DMS153 treated with DMSO at 0.1 percent for 48 hours (cell line): ENCODE measurements at regions not wholly inside any gene's neighbourhood (a gene's known extent, or its start where the extent isn't known, plus 50 kb on each side); places are given as distances from the start of the nearest gene placed in this dataset.
"Not testable (repeated sequence)": the region's sequence is repeated elsewhere in the genome, so short reads cannot be mapped to it uniquely, and the experiment has no call there.

Source experiments
- DNase-seq: peaks from one replicate; lab custom pipeline; 2025; ENCODE audit not compliant: unreplicated experiment; lab: John Stamatoyannopoulos, UW

DNA sequence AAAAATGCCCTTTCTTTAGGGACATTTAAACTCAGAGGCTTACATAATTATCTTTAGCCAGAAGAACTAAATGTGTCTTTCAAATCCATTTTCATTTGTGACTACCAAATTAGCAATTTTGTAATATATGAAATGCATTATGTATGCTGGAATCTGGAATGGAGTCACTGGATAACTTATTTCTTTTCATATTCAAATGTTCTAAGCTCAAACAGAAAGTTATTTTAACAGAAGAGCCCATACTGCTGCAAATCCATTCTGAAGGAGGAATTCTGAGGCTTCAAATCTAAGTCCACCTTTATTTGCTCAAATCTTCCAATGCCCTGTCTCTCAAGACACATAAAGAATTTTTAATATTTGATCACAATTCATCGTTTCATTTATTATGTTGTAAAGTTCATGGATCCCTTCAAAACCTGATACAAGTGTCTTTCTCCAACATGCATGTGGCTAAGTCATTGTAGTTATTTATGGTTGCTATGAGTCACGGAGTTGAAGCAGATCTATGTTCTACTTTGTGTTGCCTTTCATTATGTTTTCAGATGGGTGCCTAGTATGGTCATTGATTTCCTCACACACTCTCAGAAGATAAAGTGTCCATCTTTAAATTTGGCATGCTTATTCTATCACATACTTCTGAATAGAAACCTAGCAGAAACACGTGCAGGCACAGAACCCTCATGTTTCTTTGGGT is 214.8 kb upstream of the GCFC2 start:
- DNase-seq: no peak

DNA sequence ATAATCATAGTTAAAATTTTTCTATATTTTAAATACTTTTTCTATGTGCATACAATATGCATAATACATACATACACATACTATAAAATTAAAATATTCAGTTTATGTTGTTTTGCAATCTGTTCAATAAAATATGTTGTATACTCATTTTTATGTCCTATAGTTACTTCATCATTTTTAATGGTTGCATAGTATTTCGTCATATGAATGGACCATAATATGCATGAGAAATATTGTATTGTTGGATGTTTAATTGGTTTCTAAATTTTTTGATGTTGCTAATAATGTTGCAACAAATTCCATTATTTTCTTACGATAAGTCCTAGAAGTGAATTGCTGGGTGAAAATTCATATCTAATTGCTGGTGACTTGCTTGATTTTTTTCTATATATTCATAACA is 211.5 kb upstream of the GCFC2 start:
- no peak for DNase-seq

DNA sequence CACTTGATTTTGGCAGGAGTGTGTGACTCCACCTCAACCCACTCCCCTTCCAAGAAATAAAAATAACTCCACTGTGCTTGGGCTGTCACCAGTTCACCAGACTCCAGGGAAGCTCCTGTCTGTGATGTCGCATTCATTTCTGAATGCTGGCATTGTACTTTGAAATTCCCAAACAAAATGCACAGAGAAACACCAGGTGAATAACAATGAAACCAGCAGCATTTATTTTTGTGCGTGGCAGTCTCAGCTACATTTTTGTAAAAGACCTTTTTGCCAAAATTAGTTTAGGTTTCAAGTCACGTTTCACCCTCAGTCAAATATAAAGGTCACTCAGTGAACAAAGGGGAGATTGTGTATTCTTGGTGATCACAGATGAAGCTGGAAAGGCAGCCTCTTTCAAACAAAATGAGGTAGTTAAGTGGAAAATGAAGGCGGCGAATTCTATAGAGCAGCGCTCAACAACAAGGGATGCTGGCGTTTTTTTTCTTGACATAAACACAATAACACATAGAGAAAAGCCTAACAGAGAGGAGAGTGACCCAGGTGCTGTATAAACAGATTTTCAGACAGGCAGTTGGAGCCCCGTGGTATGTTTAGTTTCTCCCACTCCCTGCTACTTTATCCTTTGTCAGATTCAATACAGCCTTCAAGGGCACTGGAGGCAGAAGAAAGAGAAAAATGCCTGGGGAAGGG is 210.3 kb upstream of the GCFC2 start:
- no peak for DNase-seq

DNA sequence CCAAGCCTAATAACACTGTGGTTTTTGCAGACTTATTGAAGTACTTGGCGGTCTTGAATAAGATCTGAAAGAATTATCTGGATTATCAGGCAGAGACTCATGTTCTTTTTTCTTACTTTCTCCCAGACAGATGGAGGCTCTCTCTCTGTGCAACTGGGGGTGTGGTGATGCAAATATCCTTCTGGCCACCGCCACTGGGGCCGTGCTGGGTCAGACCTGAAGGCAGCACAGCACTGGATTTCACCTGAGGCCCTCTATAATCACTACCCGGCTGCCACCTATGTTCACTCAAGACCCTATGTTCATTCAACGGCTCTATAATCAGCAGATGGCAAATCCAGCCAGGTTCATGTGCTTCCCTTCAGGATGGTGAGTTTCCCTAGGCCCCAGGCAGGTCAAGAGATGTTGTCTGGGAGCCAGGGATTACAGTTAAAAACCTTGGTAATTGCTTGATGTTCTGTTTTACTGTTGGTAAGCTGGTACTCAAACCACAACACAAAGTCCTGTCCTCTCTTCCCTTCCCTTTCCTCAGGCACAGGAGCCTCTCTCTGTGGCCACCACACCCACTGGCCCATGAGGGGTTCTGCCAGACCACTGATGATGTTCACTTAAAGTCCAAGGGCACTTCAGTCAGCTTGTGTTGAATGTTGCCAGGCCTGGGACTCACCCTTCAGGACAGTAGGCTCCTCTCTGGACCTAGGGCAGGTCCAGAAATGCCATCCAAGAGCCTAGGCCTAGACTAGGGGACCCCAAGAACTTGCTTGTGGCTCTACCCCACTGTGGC is 205.3 kb upstream of the GCFC2 start:
- DNase-seq: no peak

DNA sequence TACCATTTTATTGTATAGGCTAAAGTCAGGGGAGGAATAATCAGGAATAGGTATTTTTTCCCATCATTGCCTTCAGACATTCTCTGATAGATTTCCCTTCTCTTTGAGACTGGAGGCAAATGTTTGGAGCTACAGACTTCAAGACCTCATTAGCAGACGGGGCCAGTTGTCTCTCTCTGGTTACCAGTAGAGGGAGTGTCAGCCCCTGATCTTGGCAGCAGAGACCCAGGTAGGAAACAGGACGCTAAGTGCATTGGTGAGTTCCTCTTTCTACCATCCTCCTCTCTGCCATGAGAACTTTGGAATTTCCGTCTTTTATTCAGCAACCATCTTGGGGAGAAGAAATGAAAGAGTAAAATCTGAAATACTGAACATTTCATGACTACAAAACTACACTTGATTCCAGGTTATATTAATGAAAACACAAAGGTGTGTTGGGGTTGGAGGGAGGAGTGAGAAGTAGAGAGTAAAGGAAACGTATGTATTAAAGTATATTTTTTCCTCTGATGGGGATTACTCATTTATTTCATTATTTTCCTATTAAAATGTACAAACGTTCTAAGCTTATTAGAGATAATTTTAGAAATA is 186.2 kb upstream of the GCFC2 start:
- DNase-seq: no peak

DNA sequence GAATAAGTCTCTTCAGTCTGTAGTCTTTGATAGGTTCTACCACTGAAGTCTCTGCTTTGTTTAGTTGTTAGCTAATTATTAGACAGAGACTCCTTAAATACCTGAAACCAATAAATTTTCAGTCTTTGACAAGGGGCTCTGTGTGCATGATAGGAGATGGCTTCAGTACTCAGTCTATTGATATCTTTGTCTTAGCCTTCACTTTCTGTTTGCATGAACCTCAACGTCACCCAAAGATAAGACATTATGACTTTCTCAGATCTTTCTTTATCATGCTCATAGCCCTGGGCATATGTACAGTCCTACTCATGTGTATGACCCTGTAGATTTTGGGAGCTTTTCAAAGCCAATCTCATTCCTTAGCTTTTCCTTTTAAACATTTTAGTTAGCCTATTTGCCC is 183.5 kb upstream of the GCFC2 start:
- DNase-seq: no peak

DNA sequence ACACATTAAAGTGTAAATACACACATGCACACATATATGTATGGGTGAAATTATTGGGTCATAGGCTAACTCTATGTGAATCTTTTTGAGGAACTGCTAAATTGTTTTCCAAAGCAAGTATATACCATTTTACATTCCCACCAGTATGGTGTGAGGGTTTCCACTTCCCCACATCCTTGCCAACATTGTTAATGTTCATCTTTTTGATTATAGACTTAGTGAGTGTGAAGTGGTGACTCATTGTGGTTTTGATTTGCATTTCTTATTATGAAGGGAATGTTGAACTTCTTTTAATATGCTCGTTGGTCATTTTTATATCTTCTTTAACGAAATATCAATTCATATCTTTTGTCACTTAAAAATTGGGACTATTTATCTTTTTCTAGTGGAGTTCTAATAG is 181.8 kb upstream of the GCFC2 start:
- no peak for DNase-seq

DNA sequence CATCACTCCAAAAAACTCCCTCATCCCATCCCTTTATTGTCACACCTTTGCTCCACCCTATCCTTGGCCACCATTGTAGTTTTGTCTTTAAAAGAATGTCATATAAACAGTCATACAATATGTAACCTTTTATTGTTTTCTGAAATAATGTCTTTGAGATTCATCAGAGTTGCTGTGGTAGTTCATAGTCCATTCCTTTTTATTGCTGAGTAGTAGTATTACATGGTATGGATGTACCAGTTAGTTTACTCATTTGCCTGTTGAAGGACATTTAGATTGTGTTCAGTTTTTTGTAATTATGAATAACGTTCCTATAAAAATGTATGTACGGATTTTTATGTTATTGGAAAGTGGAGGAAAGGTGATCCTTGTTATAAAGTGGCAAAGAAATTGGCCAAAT is 171.8 kb upstream of the GCFC2 start:
- DNase-seq: no peak

DNA sequence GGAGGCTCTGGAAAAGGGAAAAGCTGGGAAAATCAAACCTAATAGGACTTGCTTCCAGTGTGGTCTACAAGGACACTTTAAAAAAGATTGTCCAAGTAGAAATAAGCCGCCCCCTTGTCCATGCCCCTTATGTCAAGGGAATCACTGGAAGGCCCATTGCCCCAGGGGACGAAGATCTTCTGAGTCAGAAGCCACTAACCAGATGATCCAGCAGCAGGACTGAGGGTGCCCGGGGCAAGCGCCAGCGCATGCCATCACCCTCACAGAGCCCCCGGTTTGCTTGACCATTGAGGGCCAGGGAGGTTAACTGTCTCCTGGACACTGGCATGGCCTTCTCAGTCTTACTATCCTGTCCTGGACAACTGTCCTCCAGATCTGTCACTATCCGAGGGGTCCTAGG is 164.9 kb upstream of the GCFC2 start:
- not testable (repeated sequence) for DNase-seq

DNA sequence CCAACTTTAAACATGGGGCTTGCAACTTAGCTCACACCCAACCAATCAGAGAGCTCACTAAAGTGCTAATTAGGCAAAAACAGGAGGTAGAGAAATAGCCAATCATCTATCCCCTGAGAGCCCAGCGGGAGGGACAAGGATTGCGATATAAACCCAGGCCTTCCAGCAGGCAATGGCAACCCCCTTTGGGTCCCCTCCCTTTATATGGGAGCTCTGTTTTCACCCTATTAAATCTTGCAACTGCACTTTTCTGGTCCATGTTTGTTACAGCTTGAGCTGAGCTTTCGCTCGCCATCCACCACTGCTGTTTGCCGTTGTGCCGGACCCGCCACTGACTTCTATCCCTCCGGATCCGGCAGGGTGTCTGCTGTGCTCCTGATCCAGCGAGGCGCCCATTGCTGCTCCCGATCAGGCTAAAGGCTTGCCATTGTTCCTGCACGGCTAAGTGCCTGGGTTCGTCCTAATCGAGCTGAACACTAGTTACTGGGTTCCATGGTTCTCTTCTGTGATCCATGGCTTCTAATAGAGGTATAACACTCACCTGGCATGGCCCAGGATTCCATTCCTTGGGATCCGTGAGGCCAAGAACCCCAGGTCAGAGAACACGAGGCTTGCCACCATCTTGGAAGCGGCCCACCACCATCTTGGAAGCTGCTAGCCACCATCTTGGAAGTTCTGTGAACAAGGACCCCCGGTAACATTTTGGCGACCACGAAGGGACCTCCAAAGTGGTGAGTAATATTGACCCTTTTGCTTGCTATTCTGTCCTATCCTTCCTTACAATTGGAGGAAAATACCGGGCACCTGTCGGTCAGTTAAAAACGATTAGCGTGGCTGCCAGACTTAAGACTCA is 161.3 kb upstream of the GCFC2 start:
- not testable (repeated sequence) for DNase-seq

DNA sequence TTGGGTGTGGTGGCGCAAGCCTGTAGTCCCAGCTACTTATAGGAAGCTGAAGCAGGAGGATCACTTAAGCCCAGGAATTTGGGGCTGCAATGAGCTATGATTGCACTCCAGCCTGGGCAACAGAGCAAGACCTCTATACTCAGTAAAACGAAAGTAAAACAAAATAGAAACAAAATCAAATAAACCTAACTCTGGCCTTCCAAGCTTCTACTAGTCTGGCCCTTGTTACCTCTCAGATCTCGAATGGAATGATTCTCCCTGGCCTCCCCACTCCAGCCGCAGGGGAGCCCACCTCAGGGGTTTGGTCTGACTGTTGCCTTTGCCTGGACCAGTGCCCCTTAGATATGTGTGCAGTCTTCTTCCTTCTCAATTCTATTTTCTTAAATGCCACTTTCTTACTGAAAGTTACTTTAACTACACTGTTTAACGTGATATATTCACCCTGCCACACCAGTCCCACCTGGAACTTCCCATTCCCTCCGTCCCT is 160.0 kb upstream of the GCFC2 start:
- no peak for DNase-seq

DNA sequence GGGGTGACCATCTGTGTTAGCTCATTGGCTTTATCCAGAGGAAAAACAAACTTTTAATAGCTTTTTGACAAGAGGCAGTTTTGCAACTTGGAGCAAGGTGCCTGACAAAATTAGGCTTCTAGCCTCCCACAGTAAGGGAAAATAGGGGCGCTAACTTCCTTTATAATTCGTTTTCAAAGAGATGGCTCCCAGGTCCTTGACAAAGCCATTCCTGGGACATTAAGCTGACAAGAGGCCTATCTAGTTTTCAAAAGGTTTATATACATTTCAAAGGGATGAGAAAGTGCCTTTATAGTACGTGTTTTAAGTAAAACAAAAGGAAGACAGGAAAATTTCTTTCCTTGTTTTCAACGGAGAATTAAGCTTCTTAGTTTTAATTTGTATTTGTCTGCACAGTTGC is 159.4 kb upstream of the GCFC2 start:
- no peak for DNase-seq

DNA sequence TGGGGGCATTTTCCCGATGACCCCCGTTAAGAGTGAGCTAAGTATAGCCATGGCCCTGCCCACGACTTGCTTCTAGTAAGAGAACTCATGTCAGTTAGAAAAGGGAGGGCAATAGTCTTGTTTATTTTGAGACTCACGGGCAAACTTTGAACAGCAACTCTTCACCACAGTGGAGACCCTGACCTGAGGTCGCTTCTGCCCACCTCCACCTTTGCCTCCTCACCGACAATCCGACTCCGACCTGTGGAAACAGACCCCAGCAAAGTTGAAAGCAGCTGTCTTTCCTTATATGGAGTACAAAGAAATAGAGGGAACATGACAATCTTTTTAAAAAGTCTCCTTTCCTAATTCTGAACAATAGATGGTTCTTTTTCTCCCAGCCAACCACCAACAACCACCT is 155.0 kb upstream of the GCFC2 start:
- no peak for DNase-seq

DNA sequence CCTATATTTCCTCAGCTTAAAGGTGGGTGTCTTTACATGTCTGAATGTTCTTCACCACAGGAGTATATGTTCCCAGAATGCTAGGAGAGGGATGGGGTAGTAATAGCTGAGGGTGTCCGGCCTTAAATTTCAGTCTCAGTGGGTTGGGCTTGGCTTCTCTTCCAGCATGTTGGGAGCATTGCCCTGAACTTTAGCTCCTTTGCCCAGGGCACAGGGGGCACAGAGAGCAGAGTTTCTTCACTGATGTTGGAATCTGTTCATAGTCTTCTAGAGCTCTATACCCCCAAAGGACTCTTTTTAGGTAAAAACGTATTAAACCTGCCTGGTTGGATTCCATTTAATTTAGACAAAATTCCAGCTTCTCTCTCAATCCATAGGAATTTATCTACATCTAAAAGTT is 154.4 kb upstream of the GCFC2 start:
- no peak for DNase-seq

DNA sequence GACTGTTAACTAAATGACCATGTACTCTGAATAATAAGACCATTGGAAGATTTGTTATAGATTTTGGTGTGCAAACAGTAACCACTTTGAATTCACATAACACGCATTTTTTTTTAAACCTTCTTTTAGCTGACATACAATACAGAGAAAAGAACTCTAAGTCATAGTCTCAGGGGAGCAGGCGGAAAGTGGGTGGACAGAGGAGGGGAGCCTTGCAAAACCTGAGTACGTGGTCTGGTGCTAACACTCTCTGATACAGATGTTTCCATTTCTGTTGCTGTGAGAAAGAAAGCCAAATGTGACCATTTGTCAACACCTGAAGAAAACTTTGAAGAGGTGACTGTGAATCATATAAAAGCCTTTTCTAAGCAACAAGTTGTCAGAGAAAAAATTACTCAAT is 151.8 kb upstream of the GCFC2 start:
- no peak for DNase-seq

DNA sequence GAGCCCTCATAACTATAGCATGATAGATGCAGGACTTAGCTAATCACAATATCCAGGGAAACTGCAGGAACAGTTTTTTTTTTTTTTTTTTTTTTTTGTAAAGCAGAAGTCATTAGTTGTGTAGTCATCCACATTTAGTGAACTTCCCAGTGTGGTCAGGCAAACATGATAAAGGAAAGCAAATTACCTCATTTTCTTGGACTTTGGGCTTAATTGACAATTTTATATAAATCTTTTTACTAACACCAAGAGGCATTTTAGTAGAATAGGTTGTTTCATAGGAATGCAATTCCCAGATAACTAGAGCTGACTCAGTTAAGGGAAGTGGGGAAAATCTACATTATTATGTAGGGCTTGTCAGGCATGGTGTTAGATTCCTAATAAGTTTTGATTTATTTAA is 142.7 kb upstream of the GCFC2 start:
- no peak for DNase-seq

DNA sequence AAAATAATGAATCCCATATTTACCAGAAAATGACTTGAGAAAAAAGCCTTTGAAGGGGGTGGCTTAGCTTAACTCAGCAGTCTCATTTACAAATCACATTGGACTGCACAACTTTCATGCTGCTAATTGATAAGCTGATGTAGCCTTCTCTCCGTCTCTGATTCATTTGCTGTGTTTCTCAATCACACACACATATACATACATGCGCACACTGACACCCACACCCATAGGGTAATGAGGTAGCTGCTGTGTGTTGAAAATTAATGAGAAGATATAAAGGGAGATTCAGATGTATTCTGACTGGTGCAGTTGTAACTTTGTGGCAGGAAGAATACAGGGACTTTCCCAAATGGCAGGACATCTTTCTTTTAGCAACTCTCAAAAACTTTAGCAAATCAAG is 141.9 kb upstream of the GCFC2 start:
- no peak for DNase-seq

DNA sequence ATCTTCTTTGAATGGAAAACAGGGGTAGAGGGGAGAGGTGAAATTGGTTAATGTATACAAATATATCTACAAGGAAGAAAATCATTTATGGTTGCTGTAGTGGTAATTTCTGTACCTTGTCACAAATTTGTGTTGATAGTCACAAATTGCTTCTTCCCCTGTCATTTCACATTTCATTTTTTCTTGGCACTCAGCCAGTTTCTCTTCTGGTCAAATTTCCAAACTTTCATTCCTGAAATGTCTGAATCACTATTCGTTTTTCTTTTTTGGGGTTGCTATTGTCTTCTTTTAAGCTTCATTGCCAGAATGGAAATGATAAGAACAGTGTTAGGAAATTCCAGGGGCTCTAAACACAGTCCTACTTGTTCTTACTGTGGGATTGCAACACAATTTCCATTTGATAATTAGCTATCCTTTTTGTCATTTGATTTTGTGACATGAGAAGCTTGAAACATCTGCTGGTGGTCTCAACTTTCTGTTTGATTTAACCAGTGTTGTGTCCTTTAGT is 136.0 kb upstream of the GCFC2 start:
- no peak for DNase-seq

DNA sequence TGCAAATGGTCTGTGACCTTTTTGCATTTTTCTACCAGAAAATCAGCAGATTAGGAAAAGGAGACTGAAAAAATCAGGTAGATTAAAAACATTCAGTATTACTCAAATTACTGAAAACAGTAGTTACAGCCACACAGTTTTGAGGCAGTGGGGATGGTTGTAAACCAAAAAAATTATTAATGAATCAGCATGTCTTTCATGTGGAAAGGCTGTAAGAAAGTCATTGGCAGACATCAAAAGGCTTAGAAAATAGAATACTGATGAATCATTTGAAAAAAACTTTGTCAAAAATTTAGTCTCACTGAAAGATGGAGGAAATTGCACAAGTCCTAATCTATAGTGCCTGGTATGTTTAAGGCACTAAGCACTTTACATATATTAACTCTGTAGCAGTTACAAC is 133.9 kb upstream of the GCFC2 start:
- DNase-seq: no peak

DNA sequence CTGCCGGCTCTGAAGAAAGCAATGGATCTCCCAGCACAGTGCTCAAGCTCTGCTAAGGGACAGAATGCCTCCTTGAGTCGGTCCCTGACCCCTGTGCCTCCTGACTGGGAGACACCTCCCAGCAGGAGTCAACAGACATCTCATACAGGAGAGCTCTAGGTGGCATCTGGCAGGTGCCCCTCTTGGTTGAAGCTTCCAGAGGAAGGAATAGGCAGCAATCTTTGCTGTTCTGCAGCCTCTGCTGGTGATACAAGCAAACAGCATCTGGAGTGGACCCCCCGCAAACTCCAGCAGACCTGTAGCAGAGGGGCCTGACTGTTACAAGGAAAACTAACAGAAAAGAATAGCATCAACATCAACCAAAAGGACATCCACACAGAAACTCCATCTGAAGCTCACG is 123.9 kb upstream of the GCFC2 start:
- DNase-seq: not testable (repeated sequence)

DNA sequence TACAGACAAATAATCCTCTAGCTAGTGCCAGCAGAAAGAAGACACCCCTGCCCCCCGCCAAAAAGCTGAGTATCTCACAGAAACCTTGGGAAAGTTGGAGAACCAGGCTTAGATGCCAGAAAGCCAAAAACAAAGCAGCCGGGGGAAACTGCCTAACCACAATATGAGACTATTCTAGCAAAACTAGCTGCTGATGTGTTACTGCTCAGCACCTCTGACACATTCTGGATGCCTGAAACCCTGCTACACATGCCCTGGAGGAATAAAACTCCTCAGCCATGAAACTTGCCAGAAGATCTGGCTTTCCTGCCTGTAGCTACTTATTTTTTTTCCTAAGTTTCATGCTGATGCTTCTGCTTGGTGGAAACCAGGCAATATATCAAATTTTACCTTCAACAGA is 122.7 kb upstream of the GCFC2 start:
- DNase-seq: no peak
